ENCODE measurements at regions not wholly inside any gene's neighbourhood (a gene's known extent, or its start where the extent isn't known, plus 50 kb on each side); places are given as distances from the start of the nearest gene placed in this dataset.

GRCh38 chr1:232893481-232894313 lies 56.7 kb upstream of the NTPCR start:
- no peak for DNase-seq

GRCh38 chr1:232894436-232894835 lies 56.0 kb upstream of the NTPCR start:
- DNase-seq = no peak

DNA sequence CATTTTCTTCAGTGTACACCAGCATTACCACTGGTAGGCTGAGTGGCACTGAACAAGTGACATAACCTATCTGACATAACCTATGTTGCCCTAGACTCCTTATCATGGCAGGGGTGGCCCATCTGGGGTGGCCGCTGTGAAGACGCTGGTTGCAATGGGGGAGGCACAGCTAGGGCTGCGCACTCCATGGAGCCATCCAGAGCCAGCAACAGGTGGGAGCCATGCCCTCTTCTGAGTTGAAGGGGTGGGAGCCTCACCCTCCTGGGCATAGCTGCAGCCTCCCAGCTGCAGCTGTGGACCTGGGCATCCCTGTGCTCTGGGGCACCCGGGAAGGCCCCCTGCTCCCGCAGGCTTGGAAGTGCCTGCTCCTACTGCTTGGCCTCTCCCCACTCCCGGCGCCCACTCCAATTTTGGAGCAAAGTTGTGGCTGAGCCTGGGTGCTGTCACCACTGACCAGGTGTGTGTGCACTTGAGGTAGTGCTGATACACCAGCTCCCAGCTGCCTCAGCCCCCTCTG lies 52.4 kb upstream of the NTPCR start:
- no peak for DNase-seq

- DNase-seq = no peak
Observed at GRCh38 chr1:232899268-232899667, 51.1 kb upstream of the NTPCR start.

DNA sequence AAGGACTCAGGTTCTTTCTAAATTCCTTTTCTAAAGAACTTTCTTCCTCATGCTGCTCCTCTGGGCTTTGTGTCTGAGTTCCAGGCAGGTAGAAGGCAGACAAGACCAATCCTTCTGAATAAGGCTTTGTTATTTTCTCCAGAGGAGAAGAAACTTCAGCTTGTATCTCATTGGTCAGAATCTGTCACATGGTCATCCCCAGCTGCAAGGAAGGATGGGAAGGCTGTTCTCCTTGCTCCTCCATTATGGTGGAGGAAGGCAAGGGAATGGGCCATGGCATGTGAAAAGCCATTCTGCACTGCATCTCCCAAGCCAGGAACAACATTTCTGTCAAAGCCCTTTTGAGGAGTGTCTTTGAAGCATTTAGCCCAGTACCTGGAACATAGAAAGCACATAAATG lies 50.6 kb upstream of the NTPCR start:
- no peak for DNase-seq

All from HCEC 1CT (cell line).